Upper lobe of left lung (tissue), 4 donors: ENCODE measurements at regions not wholly inside any gene's neighbourhood (a gene's known extent, or its start where the extent isn't known, plus 50 kb on each side); places are given as distances from the start of the nearest gene placed in this dataset.

ENCODE experiments used
- CTCF ChIP-seq, 6 experiments: fragments of 450-650 bp in 4 of 6; fragments of 200-600 bp in 2 of 6; sonication (generic) in 2 of 6; IDR thresholded peaks; one replicate each; pipeline ENCODE4 v1.5.1; 2016 to 2019; ENCODE audit warnings: antibody characterized with exemption in 6 of 6
- POLR2A ChIP-seq, 4 donors: fragments of 450-650 bp; IDR thresholded peaks; one replicate each; pipeline ENCODE4 v1.5.1; 2016 to 2017; ENCODE audit warnings: antibody characterized with exemption in 4 of 4, mild to moderate bottlenecking in 2 of 4
- POLR2AphosphoS5 ChIP-seq, 2 donors: sonication (generic); formaldehyde crosslinking; IDR thresholded peaks; one replicate each; pipeline ENCODE4 v1.5.1; 2017; ENCODE audit warnings: antibody characterized with exemption in 2 of 2

- TF ChIP-seq POLR2A (IDR thresholded peaks at IDR 0.05) (no peak), CTCF (IDR thresholded peaks at IDR 0.05) (no peak), POLR2AphosphoS5 (IDR thresholded peaks at IDR 0.05) (no peak)
Observed at GRCh38 chr5:79875230-79875629, 115.8 kb downstream of the MTX3 start.
